GM12801 (cell line): ENCODE measurements at regions not wholly inside any gene's neighbourhood (a gene's known extent, or its start where the extent isn't known, plus 50 kb on each side); places are given as distances from the start of the nearest gene placed in this dataset.

Experiments
- CTCF ChIP-seq: IDR thresholded peaks from one replicate; pipeline ENCODE4 v1.5.1; 2011; ENCODE audit warnings: control low read depth; ENCODE audit not compliant: insufficient read length; ENCODE audit errors: extremely low read depth

- TF ChIP-seq CTCF, result no peak
Observed at GRCh38 chr2:60400462-60401246, 152.8 kb downstream of the BCL11A start.

GRCh38 chr2:60394463-60394862 is 159.0 kb downstream of the BCL11A start:
- TF ChIP-seq CTCF, result no peak

- no peak for TF ChIP-seq CTCF
Observed at GRCh38 chr2:60391649-60392375, 161.6 kb downstream of the BCL11A start.

- no peak for TF ChIP-seq CTCF
Observed at GRCh38 chr2:60391230-60391629, 162.2 kb downstream of the BCL11A start.

GRCh38 chr2:60386436-60386835 is 167.0 kb downstream of the BCL11A start:
- TF ChIP-seq CTCF, result no peak

- no peak for TF ChIP-seq CTCF
Observed at GRCh38 chr2:60385648-60386047, 167.8 kb downstream of the BCL11A start.

- TF ChIP-seq CTCF, result no peak
Observed at GRCh38 chr2:60383401-60384143, 169.9 kb downstream of the BCL11A start.
